ENCODE measurements at regions not wholly inside any gene's neighbourhood (a gene's known extent, or its start where the extent isn't known, plus 50 kb on each side); places are given as distances from the start of the nearest gene placed in this dataset.

- no peak for DNase-seq
Measured at GRCh38 chr2:17122887-17123501, 395.2 kb downstream of the RAD51AP2 start.

- no peak for DNase-seq
Measured at GRCh38 chr2:17115466-17115865, 402.8 kb downstream of the RAD51AP2 start.

GRCh38 chr2:17115042-17115441 is 403.2 kb downstream of the RAD51AP2 start:
- no peak for DNase-seq

- no peak for DNase-seq
Measured at GRCh38 chr2:17107871-17108270, 410.4 kb downstream of the RAD51AP2 start.

GRCh38 chr2:17107151-17107550 is 411.1 kb downstream of the RAD51AP2 start:
- no peak for DNase-seq

- no peak for DNase-seq
Measured at GRCh38 chr2:17106418-17106817, 411.8 kb downstream of the RAD51AP2 start.

- no peak for DNase-seq
Measured at GRCh38 chr2:17104454-17104853, 413.8 kb downstream of the RAD51AP2 start.

GRCh38 chr2:17101596-17101995 is 416.6 kb downstream of the RAD51AP2 start:
- DNase-seq = no peak

- no peak for DNase-seq
Measured at GRCh38 chr2:17101091-17101490, 417.1 kb downstream of the RAD51AP2 start.

GRCh38 chr2:17095340-17095739 is 422.9 kb downstream of the RAD51AP2 start:
- DNase-seq = no peak

- DNase-seq = no peak
Measured at GRCh38 chr2:17093712-17094111, 424.5 kb downstream of the RAD51AP2 start.

- no peak for DNase-seq
Measured at GRCh38 chr2:17086990-17087389, 421.4 kb upstream of the CYRIA start.

- no peak for DNase-seq
Measured at GRCh38 chr2:17085546-17086202, 420.0 kb upstream of the CYRIA start.

- no peak for DNase-seq
Measured at GRCh38 chr2:17084877-17085276, 419.2 kb upstream of the CYRIA start.

GRCh38 chr2:17083902-17084301 is 418.3 kb upstream of the CYRIA start:
- DNase-seq = no peak

GRCh38 chr2:17079262-17079661 is 413.6 kb upstream of the CYRIA start:
- DNase-seq = no peak

GRCh38 chr2:17076533-17076932 is 410.9 kb upstream of the CYRIA start:
- DNase-seq = no peak

GRCh38 chr2:17070711-17071110 is 405.1 kb upstream of the CYRIA start:
- DNase-seq = no peak

- no peak for DNase-seq
Measured at GRCh38 chr2:17069564-17069963, 403.9 kb upstream of the CYRIA start.

GRCh38 chr2:17068021-17068420 is 402.4 kb upstream of the CYRIA start:
- DNase-seq = no peak

GRCh38 chr2:17065536-17065935 is 399.9 kb upstream of the CYRIA start:
- no peak for DNase-seq

- no peak for DNase-seq
Measured at GRCh38 chr2:17061028-17061427, 395.4 kb upstream of the CYRIA start.

GRCh38 chr2:17059458-17059857 is 393.8 kb upstream of the CYRIA start:
- no peak for DNase-seq

- DNase-seq = no peak
Measured at GRCh38 chr2:17058772-17059402, 393.3 kb upstream of the CYRIA start.

Measured in CD4-positive, alpha-beta T cell treated with Interferon alpha-2 for 1 hour (primary cell).